Mesenchymal stem cell (in vitro differentiated cells and primary cell): ENCODE measurements at regions not wholly inside any gene's neighbourhood (a gene's known extent, or its start where the extent isn't known, plus 50 kb on each side); places are given as distances from the start of the nearest gene placed in this dataset.

Experiments
- DNase-seq: peaks from one replicate; pipeline ENCODE4 v3.0.0-alpha.2; 2013
- H2AFZ ChIP-seq: one replicate; pipeline ENCODE4 v1.6.1; 2013; ENCODE audit warnings: low read depth, mild to moderate bottlenecking, control low read depth, inconsistent platforms, low read length, moderate library complexity
- H2AK5ac ChIP-seq: 2 replicates; pipeline ENCODE4 v1.6.1; 2013; ENCODE audit warnings: low read length, moderate library complexity, mild to moderate bottlenecking, inconsistent platforms; ENCODE audit not compliant: severe bottlenecking
- H2BK120ac ChIP-seq: one replicate; pipeline ENCODE4 v1.6.1; 2013; ENCODE audit warnings: low read depth, mild to moderate bottlenecking, inconsistent platforms, low read length, moderate library complexity
- H2BK12ac ChIP-seq, 2 experiments: one replicate each; pipeline ENCODE4 v1.6.1; 2013; ENCODE audit warnings: inconsistent platforms in 2 of 2, low read length in 2 of 2, mild to moderate bottlenecking in 2 of 2, moderate library complexity in 2 of 2, control low read depth in 1 of 2
- H2BK15ac ChIP-seq: one replicate; pipeline ENCODE4 v1.6.1; 2013; ENCODE audit warnings: mild to moderate bottlenecking, low read depth, inconsistent platforms; ENCODE audit not compliant: poor library complexity, severe bottlenecking
- H2BK5ac ChIP-seq: 2 replicates; pipeline ENCODE4 v1.6.1; 2013; ENCODE audit warnings: low read depth, mild to moderate bottlenecking, low read length, control low read depth, inconsistent platforms; ENCODE audit not compliant: poor library complexity, severe bottlenecking
- H3K14ac ChIP-seq, 2 experiments: one replicate each; pipeline ENCODE4 v1.6.1; 2013; ENCODE audit warnings: inconsistent platforms in 2 of 2, low read length in 2 of 2, control low read depth in 1 of 2, mild to moderate bottlenecking in 1 of 2, moderate library complexity in 1 of 2
- H3K18ac ChIP-seq, 2 experiments: one replicate each; pipeline ENCODE4 v1.6.1; 2013; ENCODE audit warnings: inconsistent platforms in 2 of 2, low read length in 2 of 2, control low read depth in 1 of 2, low read depth in 1 of 2, mild to moderate bottlenecking in 1 of 2
- H3K23ac ChIP-seq, 2 experiments: one replicate each; pipeline ENCODE4 v1.6.1; 2013; ENCODE audit warnings: inconsistent platforms in 2 of 2, low read length in 2 of 2, mild to moderate bottlenecking in 2 of 2, moderate library complexity in 2 of 2, control low read depth in 1 of 2
- H3K27ac ChIP-seq: 2 replicates; pipeline ENCODE4 v1.5.1; 2013; ENCODE audit warnings: mild to moderate bottlenecking, moderate library complexity, low read length, control low read depth, inconsistent platforms; ENCODE audit not compliant: poor library complexity, severe bottlenecking
- H3K27me3 ChIP-seq, 2 experiments: 2 replicates each; pipeline versions ENCODE4 v1.6.1 to v1.7.0; 2013; ENCODE audit warnings: low read length in 2 of 2, mild to moderate bottlenecking in 2 of 2, moderate library complexity in 2 of 2, control low read depth in 1 of 2, inconsistent platforms in 1 of 2; ENCODE audit not compliant: control insufficient read depth in 1 of 2, insufficient read depth in 1 of 2
- H3K36me3 ChIP-seq, 2 experiments: 2 replicates each; pipeline versions ENCODE4 v1.6.1 to v1.7.0; 2013; ENCODE audit warnings: low read length in 2 of 2, control low read depth in 1 of 2, inconsistent platforms in 1 of 2, low read depth in 1 of 2, mild to moderate bottlenecking in 1 of 2; ENCODE audit not compliant: insufficient read depth in 2 of 2, control insufficient read depth in 1 of 2
- H3K4ac ChIP-seq, 2 experiments: one replicate each; pipeline ENCODE4 v1.6.1; 2013; ENCODE audit warnings: inconsistent platforms in 2 of 2, low read length in 2 of 2, mild to moderate bottlenecking in 2 of 2, moderate library complexity in 2 of 2, control low read depth in 1 of 2, low read depth in 1 of 2
- H3K4me1 ChIP-seq: 2 replicates; pipeline ENCODE4 v1.6.1; 2013; ENCODE audit warnings: low read depth, low read length, control low read depth; ENCODE audit not compliant: control insufficient read depth, insufficient read depth
- H3K4me2 ChIP-seq: 2 replicates; pipeline ENCODE4 v1.6.1; 2013; ENCODE audit warnings: low read length, mild to moderate bottlenecking, inconsistent platforms; ENCODE audit not compliant: poor library complexity, severe bottlenecking
- H3K4me3 ChIP-seq, 2 experiments: 2 replicates each; pipeline versions ENCODE4 v1.5.1 to v1.7.0; 2013; ENCODE audit warnings: low read length in 2 of 2, mild to moderate bottlenecking in 2 of 2, control low read depth in 1 of 2, low read depth in 1 of 2; ENCODE audit not compliant: insufficient read depth in 1 of 2
- H3K79me1 ChIP-seq: replicated peaks from 2 replicates; pipeline ENCODE4 v1.6.1; 2013; ENCODE audit warnings: mild to moderate bottlenecking, control low read depth, low read length, inconsistent platforms; ENCODE audit not compliant: poor library complexity, severe bottlenecking
- H3K9ac ChIP-seq: 2 replicates; pipeline ENCODE4 v1.7.0; 2013; ENCODE audit warnings: mild to moderate bottlenecking, low read length, moderate library complexity
- H3K9me3 ChIP-seq: 2 replicates; pipeline ENCODE4 v1.7.0; 2013; ENCODE audit warnings: mild to moderate bottlenecking, low read length; ENCODE audit not compliant: control insufficient read depth
- H4K8ac ChIP-seq: one replicate; pipeline ENCODE4 v1.6.1; 2013; ENCODE audit warnings: inconsistent platforms, mild to moderate bottlenecking, low read length, moderate library complexity
- H4K91ac ChIP-seq: one replicate; pipeline ENCODE4 v1.6.1; 2013; ENCODE audit warnings: mild to moderate bottlenecking, low read length, inconsistent platforms
- WGBS: methylation state at CpG from one replicate; pipeline ENCODE4 v1.1.7; 2013; ENCODE audit warnings: mixed read lengths; 5-methylcytosine and 5-hydroxymethylcytosine counted together

DNA sequence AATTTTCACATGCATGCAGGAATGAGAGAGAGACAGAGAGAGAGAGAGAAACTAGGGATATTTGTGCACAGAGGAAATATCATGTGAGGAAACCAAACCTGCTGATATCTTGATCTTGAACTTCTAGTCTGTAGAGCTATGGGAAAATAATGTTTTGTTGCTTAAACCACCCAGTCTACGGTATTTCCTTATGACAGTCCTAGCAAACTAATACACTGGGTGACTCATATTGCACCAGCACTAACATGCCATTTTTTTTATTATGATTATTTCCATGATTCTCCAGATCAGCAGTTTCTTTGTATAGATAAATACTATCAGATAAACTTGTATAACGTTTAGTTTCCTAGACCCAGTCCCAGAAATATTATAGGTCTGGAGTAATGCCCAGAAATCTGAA is 1259.0 kb downstream of the ZPLD1 start:
- Histone ChIP-seq H3K4me2 (no peak overlapping the region), H2BK12ac (no peak overlapping the region), H2BK5ac (no peak overlapping the region), H2BK15ac (no peak overlapping the region), H3K23ac (no peak overlapping the region), H3K79me1 (no peaks in the 10 kb centered on the region), H2AK5ac (no peak overlapping the region), H3K9me3 (no peaks in the 10 kb centered on the region), H2BK120ac (no peak overlapping the region), H3K4me1 (no peaks in the 10 kb centered on the region), H3K4ac (no peak overlapping the region), H3K9ac (no peak overlapping the region), H3K27me3 (no peaks in the 10 kb centered on the region), H3K18ac (no peak overlapping the region), H4K91ac (no peak overlapping the region), H3K27ac (no peak overlapping the region), H3K36me3 (no peaks in the 10 kb centered on the region), H3K14ac (no peak overlapping the region), H4K8ac (no peak overlapping the region), H3K4me3 (no peak overlapping the region), H2AFZ (no peak overlapping the region)
- no peak for DNase-seq
- 100% methylated on average over 1 of the region's 2 CpGs for WGBS

DNA sequence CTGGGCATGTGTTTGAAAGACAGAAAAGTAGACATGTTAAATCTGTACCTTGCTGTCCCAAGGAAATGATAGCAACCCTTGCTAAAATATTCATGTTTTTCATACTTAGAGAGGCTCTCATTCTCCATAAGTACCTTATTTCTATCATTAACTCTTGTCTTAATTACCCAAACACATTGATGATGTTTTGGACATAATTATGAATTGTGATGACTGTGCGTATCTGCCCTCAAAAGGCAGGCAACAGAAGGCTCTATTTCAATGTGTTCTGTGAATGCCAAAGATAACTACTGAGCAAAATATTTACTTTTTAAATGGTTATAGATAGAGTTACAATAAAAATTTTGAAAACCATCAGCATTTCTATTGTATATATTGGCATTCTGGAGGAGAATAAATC is 1263.8 kb downstream of the ZPLD1 start:
- Histone ChIP-seq H3K9me3 (no peaks in the 10 kb centered on the region), H2AK5ac (no peak overlapping the region), H3K27me3 (no peaks in the 10 kb centered on the region), H2BK12ac (no peak overlapping the region), H3K4me3 (no peak overlapping the region), H3K23ac (no peak overlapping the region), H2BK15ac (no peak overlapping the region), H2AFZ (no peak overlapping the region), H3K18ac (no peak overlapping the region), H2BK120ac (no peak overlapping the region), H3K27ac (no peak overlapping the region), H3K4me1 (no peaks in the 10 kb centered on the region), H3K14ac (no peak overlapping the region), H4K91ac (no peak overlapping the region), H3K9ac (no peak overlapping the region), H3K79me1 (no peaks in the 10 kb centered on the region), H3K36me3 (no peaks in the 10 kb centered on the region), H2BK5ac (no peak overlapping the region), H3K4ac (no peak overlapping the region), H4K8ac (no peak overlapping the region), H3K4me2 (no peak overlapping the region)
- DNase-seq: no peak
- WGBS: no CpG with 5 or more reads among the region's 1 CpG

DNA sequence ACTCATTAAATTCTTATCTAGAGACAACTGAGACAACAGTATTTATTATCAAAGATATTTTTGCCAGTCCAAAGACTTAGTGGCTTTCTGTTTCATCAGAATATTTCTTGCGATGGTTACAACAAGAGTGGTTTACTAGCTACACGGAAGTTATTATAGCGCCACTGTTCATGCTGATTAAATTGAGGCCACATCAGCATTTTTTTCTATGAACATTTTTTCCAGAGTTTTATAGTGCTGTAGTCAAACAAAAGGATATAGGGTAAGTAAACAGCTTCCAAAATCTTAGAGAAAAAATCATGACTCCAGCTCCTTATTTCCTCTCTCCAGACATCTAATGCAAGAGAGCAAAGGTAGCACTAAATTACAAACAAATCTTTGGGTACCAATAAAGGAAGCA is 1264.4 kb downstream of the ZPLD1 start:
- WGBS: no CpG with 5 or more reads among the region's 3 CpGs
- Histone ChIP-seq H3K4ac (no peak overlapping the region), H3K9ac (no peak overlapping the region), H2BK15ac (no peak overlapping the region), H3K79me1 (no peaks in the 10 kb centered on the region), H2BK120ac (no peak overlapping the region), H3K4me3 (no peak overlapping the region), H2AFZ (no peak overlapping the region), H3K27me3 (no peaks in the 10 kb centered on the region), H2BK5ac (no peak overlapping the region), H3K14ac (no peak overlapping the region), H4K91ac (no peak overlapping the region), H2AK5ac (no peak overlapping the region), H2BK12ac (no peak overlapping the region), H3K4me2 (no peak overlapping the region), H4K8ac (no peak overlapping the region), H3K9me3 (no peaks in the 10 kb centered on the region), H3K18ac (no peak overlapping the region), H3K4me1 (no peaks in the 10 kb centered on the region), H3K36me3 (no peaks in the 10 kb centered on the region), H3K23ac (no peak overlapping the region), H3K27ac (no peak overlapping the region)
- no peak for DNase-seq

DNA sequence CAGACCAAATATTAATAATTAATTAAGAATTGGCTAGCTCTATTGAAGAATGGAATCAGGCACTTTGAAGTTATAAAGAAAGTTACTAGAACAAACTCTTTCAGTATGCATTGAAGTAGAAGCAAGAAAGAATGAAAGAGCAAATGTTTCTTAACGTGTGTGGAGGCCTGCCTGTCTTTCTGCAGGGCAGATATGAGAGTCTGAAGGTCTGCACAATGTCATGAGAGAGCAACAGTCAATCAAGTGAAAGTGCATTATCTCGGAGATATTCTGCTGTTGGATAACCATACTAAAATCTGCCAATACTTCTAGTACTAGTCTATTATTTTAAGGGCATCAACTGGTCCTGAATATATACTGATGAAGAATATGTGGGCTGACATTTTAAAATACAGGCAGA is 1270.8 kb downstream of the ZPLD1 start:
- 0% methylated on average over 1 of the region's 2 CpGs for WGBS

More for the DNA sequence above, 1270.8 kb downstream of the ZPLD1 start:
- Histone ChIP-seq H3K27me3 (no peaks in the 10 kb centered on the region), H2BK15ac (no peak overlapping the region), H3K4ac (no peak overlapping the region), H3K18ac (no peak overlapping the region), H3K4me2 (no peak overlapping the region), H3K23ac (no peak overlapping the region), H3K9me3 (no peaks in the 10 kb centered on the region), H4K8ac (no peak overlapping the region), H2BK120ac (no peak overlapping the region), H2AFZ (no peak overlapping the region), H3K79me1 (no peaks in the 10 kb centered on the region), H3K4me1 (no peaks in the 10 kb centered on the region), H3K14ac (no peak overlapping the region), H3K36me3 (no peaks in the 10 kb centered on the region), H2BK12ac (no peak overlapping the region), H3K9ac (no peak overlapping the region), H4K91ac (no peak overlapping the region), H3K4me3 (no peak overlapping the region), H2AK5ac (no peak overlapping the region), H2BK5ac (no peak overlapping the region), H3K27ac (no peak overlapping the region)
- DNase-seq: no peak
